B cell (primary cell): ENCODE measurements at regions not wholly inside any gene's neighbourhood (a gene's known extent, or its start where the extent isn't known, plus 50 kb on each side); places are given as distances from the start of the nearest gene placed in this dataset.

Experiments used
- ATAC-seq: fragments of 200-7000 bp; cut with Tn5 transposase; one replicate; pipeline ENCODE4 v1.10.0; 2021; ENCODE audit warnings: low read depth, mild to moderate bottlenecking, moderate number of reproducible peaks, moderate library complexity
- CTCF ChIA-PET: fragments of 350-600 bp; sonication (Branson Sonifier 250); formaldehyde crosslinking; loops from one replicate; lab custom pipeline; 2021; ENCODE audit warnings: antibody characterized with exemption, inconsistent platforms; lab: Charles Lee
- POLR2A ChIA-PET: fragments of 350-600 bp; sonication (Branson Sonifier 250); formaldehyde crosslinking; loops from one replicate; lab custom pipeline; 2021; ENCODE audit warnings: antibody characterized with exemption; lab: Charles Lee
- DNase-seq: peaks from one replicate; pipeline ENCODE4 v3.0.0; 2013
- H2AFZ ChIP-seq: 2 replicates; pipeline ENCODE4 v1.6.1; 2012; ENCODE audit warnings: mild to moderate bottlenecking, low read depth, low read length; ENCODE audit not compliant: insufficient read depth, poor library complexity, severe bottlenecking
- H3K27ac ChIP-seq, 2 donors: 1 replicate in 1 of 2; 2 replicates in 1 of 2; pipeline ENCODE4 v1.5.1; 2012 to 2013; ENCODE audit warnings: low read length in 2 of 2, mild to moderate bottlenecking in 2 of 2, moderate library complexity in 1 of 2
- H3K27me3 ChIP-seq, 4 experiments: fragments of 200-600 bp in 1 of 4; sonication (generic) in 1 of 4; replicated peaks in 1 of 4; 1 replicate in 2 of 4; 2 replicates in 2 of 4; pipeline versions ENCODE4 v1.6.1 to v1.7.0; 2013 to 2016; ENCODE audit warnings: low read length in 3 of 4, mild to moderate bottlenecking in 2 of 4, mixed read lengths in 1 of 4, moderate library complexity in 1 of 4; ENCODE audit not compliant: insufficient read depth in 4 of 4, control insufficient read depth in 3 of 4; ENCODE audit errors: control extremely low read depth in 1 of 4
- H3K36me3 ChIP-seq, 2 experiments: replicated peaks in 1 of 2; 1 replicate in 1 of 2; 2 replicates in 1 of 2; pipeline versions ENCODE4 v1.6.1 to v1.7.1; 2013; ENCODE audit warnings: low read length in 1 of 2; ENCODE audit not compliant: insufficient read depth in 2 of 2, control insufficient read depth in 1 of 2; ENCODE audit errors: control extremely low read depth in 1 of 2, extremely low read depth in 1 of 2
- H3K4me1 ChIP-seq, 2 donors: fragments of 200-600 bp in 1 of 2; sonication (generic) in 1 of 2; 1 replicate in 1 of 2; 2 replicates in 1 of 2; pipeline versions ENCODE4 v1.5.1 to v1.6.1; 2013 to 2017; ENCODE audit warnings: low read length in 2 of 2; ENCODE audit not compliant: control insufficient read depth in 2 of 2, insufficient read depth in 2 of 2
- H3K4me2 ChIP-seq: replicated peaks from 2 replicates; pipeline ENCODE3; 2012; ENCODE audit warnings: mild to moderate bottlenecking, low read depth, low read length; ENCODE audit not compliant: poor library complexity, severe bottlenecking
- H3K4me3 ChIP-seq, 5 experiments: fragments of 200-600 bp in 1 of 5; sonication (generic) in 1 of 5; 1 replicate in 3 of 5; 2 replicates in 2 of 5; pipeline versions ENCODE4 v1.5.1 to v1.7.0; 2011 to 2016; ENCODE audit warnings: low read length in 4 of 5, mild to moderate bottlenecking in 4 of 5, low read depth in 2 of 5, control low read depth in 1 of 5, moderate library complexity in 1 of 5; ENCODE audit not compliant: insufficient read depth in 1 of 5; ENCODE audit errors: control extremely low read depth in 1 of 5, extremely low read depth in 1 of 5
- H3K79me2 ChIP-seq: fragments of 200-600 bp; sonication (generic); one replicate; pipeline ENCODE4 v1.6.0; 2016; ENCODE audit warnings: low read length; ENCODE audit not compliant: control insufficient read depth, insufficient read depth
- H3K9ac ChIP-seq: fragments of 200-600 bp; sonication (generic); 2 replicates; pipeline ENCODE4 v1.6.1; 2017; ENCODE audit warnings: mild to moderate bottlenecking, low read length, moderate library complexity
- H3K9me3 ChIP-seq, 3 donors: one replicate each; pipeline versions ENCODE4 v1.6.1 to v1.7.1; 2013; ENCODE audit warnings: low read length in 2 of 3; ENCODE audit not compliant: control insufficient read depth in 2 of 3, insufficient read depth in 1 of 3; ENCODE audit errors: control extremely low read depth in 1 of 3
- H4K20me1 ChIP-seq: 2 replicates; pipeline ENCODE4 v1.6.0; 2012; ENCODE audit warnings: mild to moderate bottlenecking, low read length; ENCODE audit not compliant: insufficient read depth, control insufficient read depth, poor library complexity, severe bottlenecking
- H3K27ac Mint-ChIP-seq: one replicate; pipeline ENCODE4 v1.8.0; 2021; ENCODE audit warnings: mixed read lengths
- H3K27me3 Mint-ChIP-seq: one replicate; pipeline ENCODE4 v1.8.0; 2021; ENCODE audit warnings: mixed read lengths
- H3K4me1 Mint-ChIP-seq: one replicate; pipeline ENCODE4 v1.8.0; 2021; ENCODE audit warnings: mixed read lengths
- H3K4me3 Mint-ChIP-seq: one replicate; pipeline ENCODE4 v1.8.0; 2021; ENCODE audit warnings: mixed read lengths
- H3K9me3 Mint-ChIP-seq: one replicate; pipeline ENCODE4 v1.8.0; 2022; ENCODE audit warnings: mixed read lengths; ENCODE audit not compliant: insufficient read depth
- EZH2 ChIP-seq: IDR thresholded peaks from 2 replicates; pipeline ENCODE4 v1.6.1; 2012; ENCODE audit warnings: borderline replicate concordance, low read depth, mild to moderate bottlenecking, moderate library complexity, low read length; ENCODE audit not compliant: insufficient read depth, poor library complexity, severe bottlenecking
- WGBS: methylation state at CpG from one replicate; pipeline ENCODE4 v1.1.5; 2013; ENCODE audit warnings: missing lambda C conversion rate; ENCODE audit not compliant: insufficient coverage; 5-methylcytosine and 5-hydroxymethylcytosine counted together
- intact Hi-C: fragments of 100-400 bp; cut with micrococcal nuclease; formaldehyde crosslinking; loops from one replicate; pipeline ENCODE4 v1.10.0; 2022
- TF ChIP-seq, protein P1 (sequence below): fragments of 200-600 bp; IDR thresholded peaks from one replicate; pipeline ENCODE4 v1.8.0; 2022; ENCODE audit warnings: antibody characterized with exemption, mild to moderate bottlenecking

DNA sequence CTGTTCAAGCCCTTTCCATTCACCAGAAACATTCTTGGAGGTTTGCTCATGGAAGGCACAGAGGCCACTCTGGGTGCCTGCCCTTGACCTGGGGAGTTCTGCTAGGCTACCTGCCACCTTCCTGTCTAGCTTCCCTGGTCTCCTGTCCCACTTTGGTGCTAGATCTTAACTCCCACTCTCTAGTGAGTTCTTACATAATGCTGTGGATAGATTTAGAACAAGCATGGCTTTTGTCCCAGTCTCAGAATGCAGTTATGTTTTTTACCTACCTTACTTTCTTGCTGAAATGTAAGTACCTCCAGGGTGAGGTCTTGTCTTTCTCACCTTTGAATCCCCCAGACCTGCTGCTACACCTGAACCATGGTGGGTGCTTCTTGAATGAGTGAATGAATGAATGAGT is 1252.3 kb downstream of the TYW1 start:
- Histone ChIP-seq H2AFZ (no peak overlapping the region), H3K79me2 (no peaks in the 10 kb centered on the region), H3K4me3 (no peak overlapping the region), H3K4me2 (no peak overlapping the region), H3K27ac (no peak overlapping the region), H3K4me1 (no peaks in the 10 kb centered on the region), H3K27me3 (no peaks in the 10 kb centered on the region), H3K36me3 (no peaks in the 10 kb centered on the region), H4K20me1 (no peaks in the 10 kb centered on the region), H3K9me3 (peaks cover 0 to 11% (median 0%) of the 10 kb centered on the region in 3 donors), H3K9ac (no peak overlapping the region)
- H3K4me1 Mint-ChIP-seq: no peaks in the 10 kb centered on the region
- H3K27me3 Mint-ChIP-seq: no peaks in the 10 kb centered on the region
- TF ChIP-seq EZH2: no peak
- CTCF ChIA-PET: no interaction called here
- H3K27ac Mint-ChIP-seq: no peak overlapping the region
- ATAC-seq (no peak), DNase-seq (no peak)
- H3K4me3 Mint-ChIP-seq: no peak overlapping the region
- POLR2A ChIA-PET: no interaction called here
- intact Hi-C loops: no loop called here
- peaks cover 12% of the 10 kb centered on the region for H3K9me3 Mint-ChIP-seq

DNA sequence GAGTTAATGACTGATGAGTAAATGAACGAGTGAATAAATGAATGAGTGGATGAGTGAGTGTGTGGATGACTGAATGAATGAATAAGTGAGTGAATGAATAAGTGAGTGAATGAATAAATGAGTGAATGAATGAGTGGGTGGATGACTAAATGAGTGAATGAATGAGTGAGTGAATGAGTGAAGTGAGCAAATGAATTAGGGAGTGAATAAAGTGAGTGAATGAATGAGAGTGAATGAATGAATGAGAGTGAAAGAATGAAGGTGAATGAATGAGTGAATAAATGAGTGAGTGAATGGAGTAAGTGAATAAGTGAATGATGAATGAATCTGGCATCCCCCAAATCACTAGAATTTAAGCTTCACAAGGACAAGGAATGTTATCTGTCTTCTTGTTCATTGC is 1253.0 kb downstream of the TYW1 start:
- no peak overlapping the region for H3K27ac Mint-ChIP-seq
- 88% methylated on average over 1 of the region's 1 CpG for WGBS
- no peak overlapping the region for H3K4me3 Mint-ChIP-seq
- Histone ChIP-seq H3K36me3 (no peaks in the 10 kb centered on the region), H3K79me2 (no peaks in the 10 kb centered on the region), H4K20me1 (no peaks in the 10 kb centered on the region), H3K4me1 (no peaks in the 10 kb centered on the region), H2AFZ (no peak overlapping the region), H3K27ac (no peak overlapping the region), H3K27me3 (no peaks in the 10 kb centered on the region), H3K9ac (no peak overlapping the region), H3K4me3 (no peak overlapping the region), H3K4me2 (no peak overlapping the region), H3K9me3 (peaks cover 0 to 11% (median 0%) of the 10 kb centered on the region in 3 donors)
- ChIA-PET POLR2A (no interaction called here), CTCF (no interaction called here)
- ATAC-seq: no peak
- H3K4me1 Mint-ChIP-seq: no peaks in the 10 kb centered on the region
- H3K27me3 Mint-ChIP-seq: no peaks in the 10 kb centered on the region
- H3K9me3 Mint-ChIP-seq: peaks cover 12% of the 10 kb centered on the region
- intact Hi-C loops: no loop called here
- DNase-seq: no peak
- TF ChIP-seq, protein P1, sequence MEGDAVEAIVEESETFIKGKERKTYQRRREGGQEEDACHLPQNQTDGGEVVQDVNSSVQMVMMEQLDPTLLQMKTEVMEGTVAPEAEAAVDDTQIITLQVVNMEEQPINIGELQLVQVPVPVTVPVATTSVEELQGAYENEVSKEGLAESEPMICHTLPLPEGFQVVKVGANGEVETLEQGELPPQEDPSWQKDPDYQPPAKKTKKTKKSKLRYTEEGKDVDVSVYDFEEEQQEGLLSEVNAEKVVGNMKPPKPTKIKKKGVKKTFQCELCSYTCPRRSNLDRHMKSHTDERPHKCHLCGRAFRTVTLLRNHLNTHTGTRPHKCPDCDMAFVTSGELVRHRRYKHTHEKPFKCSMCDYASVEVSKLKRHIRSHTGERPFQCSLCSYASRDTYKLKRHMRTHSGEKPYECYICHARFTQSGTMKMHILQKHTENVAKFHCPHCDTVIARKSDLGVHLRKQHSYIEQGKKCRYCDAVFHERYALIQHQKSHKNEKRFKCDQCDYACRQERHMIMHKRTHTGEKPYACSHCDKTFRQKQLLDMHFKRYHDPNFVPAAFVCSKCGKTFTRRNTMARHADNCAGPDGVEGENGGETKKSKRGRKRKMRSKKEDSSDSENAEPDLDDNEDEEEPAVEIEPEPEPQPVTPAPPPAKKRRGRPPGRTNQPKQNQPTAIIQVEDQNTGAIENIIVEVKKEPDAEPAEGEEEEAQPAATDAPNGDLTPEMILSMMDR: no peak
- no peak for TF ChIP-seq EZH2
